ENCODE measurements at regions not wholly inside any gene's neighbourhood (a gene's known extent, or its start where the extent isn't known, plus 50 kb on each side); places are given as distances from the start of the nearest gene placed in this dataset.

GRCh38 chr4:187321711-187322110, 598.1 kb upstream of the FAT1 start:
- no peak for TF ChIP-seq CTCF (IDR thresholded peaks at IDR 0.05; ENCODE audit: insufficient read depth, low read length)
- no peak for TF ChIP-seq POLR2AphosphoS5 (IDR thresholded peaks at IDR 0.05; ENCODE audit: low read depth)
- no peak for TF ChIP-seq REST (IDR thresholded peaks at IDR 0.05; ENCODE audit: insufficient replicate concordance, low read depth)
